VCaP (cell line): ENCODE measurements at regions not wholly inside any gene's neighbourhood (a gene's known extent, or its start where the extent isn't known, plus 50 kb on each side); places are given as distances from the start of the nearest gene placed in this dataset.

Source experiments
- H3K27ac ChIP-seq: fragments of 450-650 bp; 2 replicates; pipeline ENCODE4 v1.5.1; 2017
- CTCF ChIP-seq: fragments of 450-650 bp; conservative IDR thresholded peaks from 2 replicates; pipeline ENCODE4 v1.5.1; 2017; ENCODE audit warnings: mild to moderate bottlenecking, moderate library complexity

- no peak overlapping the region for H3K27ac ChIP-seq
- TF ChIP-seq CTCF: no peak
Observed at GRCh38 chr4:187565416-187565815, 430.2 kb upstream of the ZFP42 start.

GRCh38 chr4:187569871-187570270, 425.7 kb upstream of the ZFP42 start:
- no peak overlapping the region for H3K27ac ChIP-seq
- TF ChIP-seq CTCF: no peak

GRCh38 chr4:187575706-187576105, 419.9 kb upstream of the ZFP42 start:
- H3K27ac ChIP-seq: no peak overlapping the region
- TF ChIP-seq CTCF: no peak

- TF ChIP-seq CTCF: no peak
- H3K27ac ChIP-seq: no peak overlapping the region
Observed at GRCh38 chr4:187576751-187577150, 418.8 kb upstream of the ZFP42 start.

GRCh38 chr4:187577941-187578480, 417.6 kb upstream of the ZFP42 start:
- TF ChIP-seq CTCF: no peak
- no peak overlapping the region for H3K27ac ChIP-seq

GRCh38 chr4:187586892-187587291, 408.7 kb upstream of the ZFP42 start:
- no peak for TF ChIP-seq CTCF
- peak overlapping the region; percentile 65 for H3K27ac ChIP-seq

- H3K27ac ChIP-seq: no peak overlapping the region
- no peak for TF ChIP-seq CTCF
Observed at GRCh38 chr4:187598196-187598595, 397.4 kb upstream of the ZFP42 start.
